PC-9 (cell line): ENCODE measurements at regions not wholly inside any gene's neighbourhood (a gene's known extent, or its start where the extent isn't known, plus 50 kb on each side); places are given as distances from the start of the nearest gene placed in this dataset.

Experiments used
- EZH2 ChIP-seq: fragments of 200-600 bp; sonication (generic); IDR thresholded peaks from 2 replicates; pipeline ENCODE4 v1.8.0; 2017; ENCODE audit warnings: antibody characterized with exemption, low read depth
- TF ChIP-seq, protein P1 (sequence below): fragments of 200-600 bp; sonication (generic); conservative IDR thresholded peaks from 2 replicates; pipeline ENCODE4 v1.6.1; 2017; ENCODE audit warnings: mixed run types, antibody characterized with exemption, mild to moderate bottlenecking, moderate library complexity

DNA sequence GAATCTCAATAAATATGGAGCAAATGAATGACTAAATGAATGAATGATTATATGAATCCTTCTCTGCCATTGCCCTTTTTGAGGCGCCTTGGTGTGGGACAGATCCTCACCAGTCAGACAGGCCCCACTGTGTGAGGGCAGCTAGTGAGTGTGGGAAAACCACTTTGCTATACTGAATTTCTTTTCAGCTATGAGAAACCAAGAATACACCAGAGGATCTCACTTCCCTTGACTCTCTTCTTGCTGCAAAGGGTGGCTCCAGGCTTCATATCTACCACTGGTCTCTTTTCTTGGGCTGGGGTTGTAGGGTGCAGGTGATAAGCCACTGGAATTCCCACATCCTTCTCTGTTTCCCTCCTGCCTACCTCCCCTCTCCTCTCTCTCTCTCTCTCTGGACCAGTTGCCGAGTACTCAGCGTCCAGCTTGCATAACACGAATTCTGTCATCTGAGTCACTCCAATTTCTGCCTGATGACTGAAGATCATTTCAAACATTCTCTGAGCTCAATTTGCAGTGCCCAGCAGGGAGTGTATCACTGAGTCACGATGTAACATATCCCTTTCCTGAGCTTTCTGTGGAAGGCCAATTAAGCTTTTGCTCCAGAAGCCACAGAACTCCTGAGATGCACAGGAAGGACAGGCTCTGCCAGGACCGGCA, 304.3 kb upstream of the NCAM1 start:
- TF ChIP-seq, protein P1, sequence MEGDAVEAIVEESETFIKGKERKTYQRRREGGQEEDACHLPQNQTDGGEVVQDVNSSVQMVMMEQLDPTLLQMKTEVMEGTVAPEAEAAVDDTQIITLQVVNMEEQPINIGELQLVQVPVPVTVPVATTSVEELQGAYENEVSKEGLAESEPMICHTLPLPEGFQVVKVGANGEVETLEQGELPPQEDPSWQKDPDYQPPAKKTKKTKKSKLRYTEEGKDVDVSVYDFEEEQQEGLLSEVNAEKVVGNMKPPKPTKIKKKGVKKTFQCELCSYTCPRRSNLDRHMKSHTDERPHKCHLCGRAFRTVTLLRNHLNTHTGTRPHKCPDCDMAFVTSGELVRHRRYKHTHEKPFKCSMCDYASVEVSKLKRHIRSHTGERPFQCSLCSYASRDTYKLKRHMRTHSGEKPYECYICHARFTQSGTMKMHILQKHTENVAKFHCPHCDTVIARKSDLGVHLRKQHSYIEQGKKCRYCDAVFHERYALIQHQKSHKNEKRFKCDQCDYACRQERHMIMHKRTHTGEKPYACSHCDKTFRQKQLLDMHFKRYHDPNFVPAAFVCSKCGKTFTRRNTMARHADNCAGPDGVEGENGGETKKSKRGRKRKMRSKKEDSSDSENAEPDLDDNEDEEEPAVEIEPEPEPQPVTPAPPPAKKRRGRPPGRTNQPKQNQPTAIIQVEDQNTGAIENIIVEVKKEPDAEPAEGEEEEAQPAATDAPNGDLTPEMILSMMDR = no peak
- no peak for TF ChIP-seq EZH2
